OCI-LY1 (cell line): ENCODE measurements at regions not wholly inside any gene's neighbourhood (a gene's known extent, or its start where the extent isn't known, plus 50 kb on each side); places are given as distances from the start of the nearest gene placed in this dataset.

ENCODE experiments used
- H2AFZ ChIP-seq: fragments of 200-600 bp; sonication (generic), shearing (Covaris generic); 2 replicates; pipeline ENCODE4 v1.6.0; 2014; ENCODE audit warnings: antibody characterized with exemption, mild to moderate bottlenecking, low read length
- H3F3A ChIP-seq: fragments of 200-600 bp; sonication (generic), shearing (Covaris generic); 2 replicates; pipeline ENCODE4 v1.6.0; 2014; ENCODE audit warnings: mild to moderate bottlenecking, antibody characterized with exemption, low read length, moderate library complexity; ENCODE audit not compliant: insufficient read depth
- H3K27ac ChIP-seq: fragments of 200-600 bp; sonication (generic); 2 replicates; pipeline ENCODE4 v1.5.1; 2014; ENCODE audit warnings: low read length, mixed run types, mild to moderate bottlenecking, low read depth; ENCODE audit not compliant: poor library complexity, severe bottlenecking
- H3K27me3 ChIP-seq: fragments of 200-600 bp; sonication (generic); 2 replicates; pipeline ENCODE4 v1.6.0; 2014; ENCODE audit warnings: antibody characterized with exemption, mild to moderate bottlenecking, low read length, moderate library complexity; ENCODE audit not compliant: insufficient read depth
- H3K36me3 ChIP-seq: fragments of 200-600 bp; sonication (generic); 2 replicates; pipeline ENCODE4 v1.6.1; 2014; ENCODE audit warnings: mild to moderate bottlenecking, antibody characterized with exemption, low read length, moderate library complexity, mixed read lengths; ENCODE audit not compliant: insufficient read depth
- H3K4me1 ChIP-seq: fragments of 200-600 bp; sonication (generic); 2 replicates; pipeline ENCODE4 v1.5.1; 2014; ENCODE audit warnings: mild to moderate bottlenecking, low read length, moderate library complexity; ENCODE audit not compliant: insufficient read depth, severe bottlenecking
- H3K4me2 ChIP-seq: fragments of 200-600 bp; sonication (generic), shearing (Covaris generic); 2 replicates; pipeline ENCODE4 v1.6.1; 2014; ENCODE audit warnings: low read length
- H3K4me3 ChIP-seq: fragments of 200-600 bp; sonication (generic); 2 replicates; pipeline ENCODE4 v1.5.1; 2014; ENCODE audit warnings: low read length, low read depth, mild to moderate bottlenecking, mixed read lengths; ENCODE audit not compliant: poor library complexity, severe bottlenecking
- H3K79me2 ChIP-seq: fragments of 200-600 bp; shearing (Covaris generic); 2 replicates; pipeline ENCODE4 v1.6.1; 2016; ENCODE audit warnings: mixed run types, low read length, mixed read lengths; ENCODE audit not compliant: insufficient read depth
- H3K9ac ChIP-seq: fragments of 200-600 bp; sonication (generic), shearing (Covaris generic); 2 replicates; pipeline ENCODE4 v1.6.1; 2014; ENCODE audit warnings: mild to moderate bottlenecking, low read length, mixed read lengths
- H3K9me2 ChIP-seq: fragments of 200-600 bp; sonication (generic), shearing (Covaris generic); 2 replicates; pipeline ENCODE4 v1.6.1; 2014; ENCODE audit warnings: low read depth, mild to moderate bottlenecking, low read length, mixed read lengths
- H3K9me3 ChIP-seq: fragments of 200-600 bp; shearing (Covaris generic); 2 replicates; pipeline ENCODE4 v1.6.1; 2014; ENCODE audit warnings: low read length, mixed read lengths
- H4K20me1 ChIP-seq: fragments of 200-600 bp; sonication (generic), shearing (Covaris generic); 2 replicates; pipeline ENCODE4 v1.6.0; 2016; ENCODE audit warnings: mild to moderate bottlenecking, low read length; ENCODE audit not compliant: insufficient read depth
- EZH2 ChIP-seq: fragments of 200-600 bp; sonication (generic), shearing (Covaris generic); IDR thresholded peaks from 2 replicates; pipeline ENCODE4 v1.8.0; 2017; ENCODE audit warnings: borderline replicate concordance, mixed run types, mild to moderate bottlenecking, antibody characterized with exemption, low read length, moderate library complexity, mixed read lengths
- TF ChIP-seq, protein P1 (sequence below): fragments of 200-600 bp; sonication (generic), shearing (Covaris generic); IDR thresholded peaks from 2 replicates; pipeline ENCODE4 v1.5.1; 2017; ENCODE audit warnings: mild to moderate bottlenecking, antibody characterized with exemption, low read length, moderate library complexity, mixed read lengths

DNA sequence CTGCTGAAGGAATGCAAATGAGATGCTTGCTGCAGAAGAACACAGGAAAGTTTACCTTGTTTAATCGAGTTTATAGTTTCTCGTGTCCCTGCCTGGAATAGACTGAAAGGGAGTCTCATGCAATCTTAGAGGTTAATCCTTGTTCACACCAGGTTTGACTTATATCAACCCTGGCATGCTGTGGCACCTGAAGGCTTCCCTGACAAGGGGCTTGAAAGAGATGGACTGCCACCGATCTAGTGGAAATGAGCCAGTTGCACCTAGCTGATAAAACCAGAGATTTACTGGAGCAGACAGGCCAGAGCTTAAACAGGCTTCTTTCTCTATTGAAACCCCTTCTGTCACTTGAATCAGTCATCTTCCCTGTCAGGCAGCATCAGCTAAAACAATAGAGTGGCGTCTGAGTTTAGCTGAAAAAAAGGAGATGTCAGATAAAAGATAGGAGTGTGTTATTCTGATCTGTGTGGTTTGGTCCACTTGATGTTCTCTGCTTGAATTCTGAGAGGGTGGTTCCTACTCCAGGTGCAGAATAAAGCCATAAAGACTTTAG, 349.7 kb downstream of the RWDD3 start:
- H3K4me2 ChIP-seq, result no peak overlapping the region
- H3F3A ChIP-seq, result no peaks in the 10 kb centered on the region
- H3K9me3 ChIP-seq, result no peaks in the 10 kb centered on the region
- no peaks in the 10 kb centered on the region for H3K9me2 ChIP-seq
- no peaks in the 10 kb centered on the region for H4K20me1 ChIP-seq
- no peak overlapping the region for H2AFZ ChIP-seq
- no peak overlapping the region for H3K4me3 ChIP-seq
- no peaks in the 10 kb centered on the region for H3K79me2 ChIP-seq
- no peak overlapping the region for H3K27ac ChIP-seq
- H3K4me1 ChIP-seq, result no peaks in the 10 kb centered on the region
- H3K36me3 ChIP-seq, result no peaks in the 10 kb centered on the region
- TF ChIP-seq EZH2, result no peak
- TF ChIP-seq, protein P1, sequence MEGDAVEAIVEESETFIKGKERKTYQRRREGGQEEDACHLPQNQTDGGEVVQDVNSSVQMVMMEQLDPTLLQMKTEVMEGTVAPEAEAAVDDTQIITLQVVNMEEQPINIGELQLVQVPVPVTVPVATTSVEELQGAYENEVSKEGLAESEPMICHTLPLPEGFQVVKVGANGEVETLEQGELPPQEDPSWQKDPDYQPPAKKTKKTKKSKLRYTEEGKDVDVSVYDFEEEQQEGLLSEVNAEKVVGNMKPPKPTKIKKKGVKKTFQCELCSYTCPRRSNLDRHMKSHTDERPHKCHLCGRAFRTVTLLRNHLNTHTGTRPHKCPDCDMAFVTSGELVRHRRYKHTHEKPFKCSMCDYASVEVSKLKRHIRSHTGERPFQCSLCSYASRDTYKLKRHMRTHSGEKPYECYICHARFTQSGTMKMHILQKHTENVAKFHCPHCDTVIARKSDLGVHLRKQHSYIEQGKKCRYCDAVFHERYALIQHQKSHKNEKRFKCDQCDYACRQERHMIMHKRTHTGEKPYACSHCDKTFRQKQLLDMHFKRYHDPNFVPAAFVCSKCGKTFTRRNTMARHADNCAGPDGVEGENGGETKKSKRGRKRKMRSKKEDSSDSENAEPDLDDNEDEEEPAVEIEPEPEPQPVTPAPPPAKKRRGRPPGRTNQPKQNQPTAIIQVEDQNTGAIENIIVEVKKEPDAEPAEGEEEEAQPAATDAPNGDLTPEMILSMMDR, result no peak
- no peak overlapping the region for H3K9ac ChIP-seq
- H3K27me3 ChIP-seq, result no peaks in the 10 kb centered on the region

GRCh38 chr1:95584315-95584714, 350.3 kb downstream of the RWDD3 start:
- Histone ChIP-seq H3K79me2 (no peaks in the 10 kb centered on the region), H2AFZ (no peak overlapping the region), H3K9me3 (no peaks in the 10 kb centered on the region), H3K4me2 (no peak overlapping the region), H3K9me2 (no peaks in the 10 kb centered on the region), H3K27ac (no peak overlapping the region), H3K27me3 (no peaks in the 10 kb centered on the region), H3K4me3 (no peak overlapping the region), H4K20me1 (no peaks in the 10 kb centered on the region), H3K4me1 (no peaks in the 10 kb centered on the region), H3F3A (no peaks in the 10 kb centered on the region), H3K36me3 (no peaks in the 10 kb centered on the region), H3K9ac (no peak overlapping the region)
- no peak for TF ChIP-seq EZH2
- TF ChIP-seq, protein P1, result no peak

- no peaks in the 10 kb centered on the region for H3F3A ChIP-seq
- no peak overlapping the region for H3K9ac ChIP-seq
- H3K9me3 ChIP-seq, result no peaks in the 10 kb centered on the region
- no peak overlapping the region for H2AFZ ChIP-seq
- TF ChIP-seq EZH2, result no peak
- TF ChIP-seq, protein P1, result no peak
- no peaks in the 10 kb centered on the region for H4K20me1 ChIP-seq
- H3K9me2 ChIP-seq, result no peaks in the 10 kb centered on the region
- H3K4me3 ChIP-seq, result no peak overlapping the region
- H3K27me3 ChIP-seq, result no peaks in the 10 kb centered on the region
- no peaks in the 10 kb centered on the region for H3K79me2 ChIP-seq
- H3K27ac ChIP-seq, result no peak overlapping the region
- H3K36me3 ChIP-seq, result no peaks in the 10 kb centered on the region
- H3K4me2 ChIP-seq, result no peak overlapping the region
- H3K4me1 ChIP-seq, result no peaks in the 10 kb centered on the region
Observed at GRCh38 chr1:95604771-95605170, 370.8 kb downstream of the RWDD3 start.
